ENCODE measurements at regions not wholly inside any gene's neighbourhood (a gene's known extent, or its start where the extent isn't known, plus 50 kb on each side); places are given as distances from the start of the nearest gene placed in this dataset.
"Not testable (repeated sequence)": the region's sequence is repeated elsewhere in the genome, so short reads cannot be mapped to it uniquely, and the experiment has no call there.

GRCh38 chr1:79252598-79252997, 246.1 kb upstream of the ADGRL4 start:
- in situ Hi-C loops (cut with MboI; ENCODE audit: low sequenced_read_pairs, unreplicated experiment): no loop called here
- TF ChIP-seq CTCF (IDR thresholded peaks at IDR 0.05; ENCODE audit: borderline replicate concordance, control extremely low read depth, extremely low read depth, insufficient read depth, missing control alignments): no peak

GRCh38 chr1:79239840-79240239, 233.3 kb upstream of the ADGRL4 start:
- in situ Hi-C loops (cut with MboI; ENCODE audit: low sequenced_read_pairs, unreplicated experiment): no loop called here
- TF ChIP-seq CTCF (IDR thresholded peaks at IDR 0.05; ENCODE audit: borderline replicate concordance, control extremely low read depth, extremely low read depth, insufficient read depth, missing control alignments): no peak
- DNase-seq (ENCODE audit: low spot score): no peak

More at GRCh38 chr1:79252598-79252997, 246.1 kb upstream of the ADGRL4 start:
- no peak for DNase-seq (ENCODE audit: low spot score)

- DNase-seq (ENCODE audit: low spot score): no peak
- in situ Hi-C loops (cut with MboI; ENCODE audit: low sequenced_read_pairs, unreplicated experiment): no loop called here
- TF ChIP-seq CTCF (IDR thresholded peaks at IDR 0.05; ENCODE audit: borderline replicate concordance, control extremely low read depth, extremely low read depth, insufficient read depth, missing control alignments): no peak
These were observed 228.9 kb upstream of the ADGRL4 start for GRCh38 chr1:79235301-79236002.

- no peak for DNase-seq (ENCODE audit: low spot score)
- in situ Hi-C loops (cut with MboI; ENCODE audit: low sequenced_read_pairs, unreplicated experiment): no loop called here
- no peak for TF ChIP-seq CTCF (IDR thresholded peaks at IDR 0.05; ENCODE audit: borderline replicate concordance, control extremely low read depth, extremely low read depth, insufficient read depth, missing control alignments)
These were observed 226.3 kb upstream of the ADGRL4 start for GRCh38 chr1:79232818-79233217.

GRCh38 chr1:79230751-79231150, 224.2 kb upstream of the ADGRL4 start:
- in situ Hi-C loops (cut with MboI; ENCODE audit: low sequenced_read_pairs, unreplicated experiment); DNase-seq (ENCODE audit: low spot score): not testable (repeated sequence)

GRCh38 chr1:79226963-79227362, 220.4 kb upstream of the ADGRL4 start:
- in situ Hi-C loops (cut with MboI; ENCODE audit: low sequenced_read_pairs, unreplicated experiment): no loop called here
- no peak for TF ChIP-seq CTCF (IDR thresholded peaks at IDR 0.05; ENCODE audit: borderline replicate concordance, control extremely low read depth, extremely low read depth, insufficient read depth, missing control alignments)
- no peak for DNase-seq (ENCODE audit: low spot score)

GRCh38 chr1:79224537-79224936, 218.0 kb upstream of the ADGRL4 start:
- in situ Hi-C loops (cut with MboI; ENCODE audit: low sequenced_read_pairs, unreplicated experiment): no loop called here
- DNase-seq (ENCODE audit: low spot score): no peak
- TF ChIP-seq CTCF (IDR thresholded peaks at IDR 0.05; ENCODE audit: borderline replicate concordance, control extremely low read depth, extremely low read depth, insufficient read depth, missing control alignments): no peak
